GM12878 (cell line): ENCODE measurements at regions not wholly inside any gene's neighbourhood (a gene's known extent, or its start where the extent isn't known, plus 50 kb on each side); places are given as distances from the start of the nearest gene placed in this dataset.

Source experiments
- BCL11A ChIP-seq: IDR thresholded peaks from 2 replicates; pipeline ENCODE4 v1.6.1; 2011; ENCODE audit warnings: low read depth, low read length
- CEBPB ChIP-seq, 2 experiments: fragments of 150-350 bp in 1 of 2; IDR thresholded peaks; 2 replicates each; pipeline ENCODE4 v1.6.1; 2012 to 2014; ENCODE audit warnings: low read depth in 2 of 2, low read length in 2 of 2, borderline replicate concordance in 1 of 2, inconsistent platforms in 1 of 2
- CTCF ChIP-seq, 3 experiments: IDR thresholded peaks in 2 of 3; conservative IDR thresholded peaks in 1 of 3; 2 replicates each; pipeline ENCODE4 v1.5.1; 2011; ENCODE audit warnings: low read depth in 3 of 3, low read length in 3 of 3, mild to moderate bottlenecking in 3 of 3, control low read depth in 2 of 3, moderate library complexity in 2 of 3, inconsistent platforms in 1 of 3, mixed read lengths in 1 of 3; ENCODE audit not compliant: control insufficient read depth in 2 of 3, insufficient read depth in 1 of 3; ENCODE audit errors: extremely low read depth in 1 of 3
- E4F1 ChIP-seq: fragments of 450-650 bp; IDR thresholded peaks from 2 replicates; pipeline ENCODE4 v1.6.1; 2018; ENCODE audit warnings: borderline replicate concordance, mild to moderate bottlenecking; ENCODE audit not compliant: partially characterized antibody
- EGR1 ChIP-seq, 2 experiments: IDR thresholded peaks; 1 replicate in 1 of 2; 2 replicates in 1 of 2; pipeline ENCODE4 v1.6.1; 2011 to 2012; ENCODE audit warnings: low read depth in 2 of 2, low read length in 2 of 2, borderline replicate concordance in 1 of 2, mild to moderate bottlenecking in 1 of 2, moderate library complexity in 1 of 2
- ELK1 ChIP-seq: IDR thresholded peaks from 2 replicates; pipeline ENCODE4 v1.6.1; 2012; ENCODE audit warnings: low read depth, low read length, improper control_type of control experiment
- EZH2 ChIP-seq: IDR thresholded peaks from 2 replicates; pipeline ENCODE4 v1.6.1; 2012; ENCODE audit warnings: low read depth, mild to moderate bottlenecking, control low read depth, inconsistent platforms, low read length, borderline replicate concordance; ENCODE audit not compliant: control insufficient read depth
- FOXK2 ChIP-seq: fragments of 450-650 bp; IDR thresholded peaks from 2 replicates; pipeline ENCODE4 v1.6.1; 2017; ENCODE audit warnings: mild to moderate bottlenecking, moderate library complexity
- HDAC2 ChIP-seq: fragments of 200-600 bp; sonication (generic); IDR thresholded peaks from 2 replicates; pipeline ENCODE4 v1.6.1; 2017
- TBL1XR1 ChIP-seq: IDR thresholded peaks from 2 replicates; pipeline ENCODE4 v1.6.1; 2012; ENCODE audit warnings: low read depth, low read length, improper control_type of control experiment
- ZNF24 ChIP-seq: fragments of 450-650 bp; IDR thresholded peaks from 2 replicates; pipeline ENCODE4 v1.6.1; 2017; ENCODE audit warnings: antibody characterized with exemption, mild to moderate bottlenecking
- ZNF274 ChIP-seq: IDR thresholded peaks from one replicate; pipeline ENCODE4 v1.8.0; 2011; ENCODE audit not compliant: insufficient read length, insufficient read depth

DNA sequence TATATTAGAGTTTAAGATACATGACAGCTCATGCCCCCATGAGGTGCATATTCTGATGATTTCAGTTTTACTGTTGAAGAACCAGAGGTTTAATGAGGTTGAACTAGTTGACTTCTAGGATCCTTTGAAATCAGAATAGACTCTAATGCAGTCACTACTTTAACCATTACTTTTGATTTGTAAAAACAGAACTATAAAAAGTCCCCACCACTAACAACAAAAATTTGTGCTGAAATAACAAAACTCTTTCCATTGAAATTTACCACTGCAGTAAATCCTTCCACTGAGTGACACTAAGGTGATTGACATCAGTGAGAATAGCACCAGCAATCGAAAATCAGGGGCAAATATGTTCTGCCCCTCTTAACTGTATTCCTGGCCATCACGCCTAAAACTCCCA is 214.1 kb downstream of the SHQ1 start:
- TF ChIP-seq EGR1 (IDR thresholded peaks at IDR 0.05; ENCODE audit: borderline replicate concordance in 1 of 2, low read depth in 2 of 2, low read length in 2 of 2) (no peak), E4F1 (no peak), BCL11A (no peak), ELK1 (no peak), EZH2 (no peak), CEBPB (IDR thresholded peaks at IDR 0.05; ENCODE audit: borderline replicate concordance in 1 of 2, low read depth in 2 of 2, low read length in 2 of 2) (no peak), ZNF274 (no peak), FOXK2 (no peak), CTCF (IDR thresholded peaks at IDR 0.05 in 2 of 3, conservative IDR thresholded peaks at IDR 0.05 in 1 of 3; ENCODE audit: control insufficient read depth in 2 of 3, extremely low read depth in 1 of 3, insufficient read depth in 1 of 3, low read depth in 3 of 3, low read length in 3 of 3) (no peak), ZNF24 (0 out of 2 replicates have a peak, but pooled peaks have one; percentile 3), TBL1XR1 (no peak), HDAC2 (no peak)
